ENCODE measurements at regions not wholly inside any gene's neighbourhood (a gene's known extent, or its start where the extent isn't known, plus 50 kb on each side); places are given as distances from the start of the nearest gene placed in this dataset.

DNA sequence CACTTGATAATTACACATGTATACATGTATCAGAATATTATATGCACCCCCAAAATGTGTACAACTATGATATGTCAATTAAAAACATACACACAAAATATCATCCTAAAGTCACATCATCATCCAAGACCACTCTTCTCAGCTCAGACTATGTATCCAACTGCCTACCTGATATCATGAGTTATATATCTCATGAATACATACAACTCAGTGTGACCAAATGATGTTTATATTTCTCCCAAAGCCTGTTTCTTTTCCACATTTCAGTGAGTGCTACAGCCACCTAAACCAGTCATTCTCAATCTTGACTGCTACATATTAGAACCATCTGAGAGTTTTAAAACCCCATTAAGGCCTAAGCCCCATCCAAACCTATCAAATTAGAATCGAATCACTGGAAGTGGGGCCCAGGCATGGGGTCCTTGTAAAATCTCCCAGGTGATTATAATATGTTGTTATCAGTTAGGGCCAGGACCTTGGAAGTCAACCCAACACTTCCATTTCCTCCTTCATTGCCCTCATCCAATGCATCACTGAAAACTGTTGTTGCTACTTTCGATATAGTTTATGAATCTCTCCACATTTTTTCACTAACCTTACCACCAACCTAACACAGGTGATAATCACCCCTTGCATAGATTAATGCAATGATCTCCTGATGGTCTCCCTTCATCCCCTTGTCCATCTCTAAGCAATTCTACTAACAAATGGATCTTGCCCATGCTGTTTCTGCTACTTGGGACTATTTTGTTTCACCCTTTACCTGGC lies 53.8 kb upstream of the ITGB8 start:
- DNase-seq (ENCODE audit: extremely low spot score): no peak
- ChIA-PET CTCF (no interaction called here), POLR2A (no interaction called here)
- TF ChIP-seq FOXA1 (IDR thresholded peaks at IDR 0.05) (no peak), FOXM1 (IDR thresholded peaks at IDR 0.05; ENCODE audit: borderline replicate concordance) (no peak), ARNT (IDR thresholded peaks at IDR 0.05) (no peak), TARDBP (IDR thresholded peaks at IDR 0.05) (no peak), LEF1 (IDR thresholded peaks at IDR 0.05; ENCODE audit: borderline replicate concordance) (no peak), L3MBTL2 (conservative IDR thresholded peaks at IDR 0.05) (no peak), NFRKB (IDR thresholded peaks at IDR 0.05) (no peak), SUZ12 (IDR thresholded peaks at IDR 0.05) (no peak), CTBP1 (IDR thresholded peaks at IDR 0.05; ENCODE audit: borderline replicate concordance) (no peak), FOXK2 (IDR thresholded peaks at IDR 0.05) (no peak), ZNF384 (IDR thresholded peaks at IDR 0.05) (no peak), HDGF (IDR thresholded peaks at IDR 0.05; ENCODE audit: borderline replicate concordance) (no peak), ELF4 (IDR thresholded peaks at IDR 0.05) (no peak), BHLHE40 (IDR thresholded peaks at IDR 0.05; ENCODE audit: borderline replicate concordance) (no peak), SP1 (IDR thresholded peaks at IDR 0.05) (no peak)
- TF ChIP-seq, protein P1, sequence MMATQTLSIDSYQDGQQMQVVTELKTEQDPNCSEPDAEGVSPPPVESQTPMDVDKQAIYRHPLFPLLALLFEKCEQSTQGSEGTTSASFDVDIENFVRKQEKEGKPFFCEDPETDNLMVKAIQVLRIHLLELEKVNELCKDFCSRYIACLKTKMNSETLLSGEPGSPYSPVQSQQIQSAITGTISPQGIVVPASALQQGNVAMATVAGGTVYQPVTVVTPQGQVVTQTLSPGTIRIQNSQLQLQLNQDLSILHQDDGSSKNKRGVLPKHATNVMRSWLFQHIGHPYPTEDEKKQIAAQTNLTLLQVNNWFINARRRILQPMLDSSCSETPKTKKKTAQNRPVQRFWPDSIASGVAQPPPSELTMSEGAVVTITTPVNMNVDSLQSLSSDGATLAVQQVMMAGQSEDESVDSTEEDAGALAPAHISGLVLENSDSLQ (IDR thresholded peaks at IDR 0.05): no peak

DNA sequence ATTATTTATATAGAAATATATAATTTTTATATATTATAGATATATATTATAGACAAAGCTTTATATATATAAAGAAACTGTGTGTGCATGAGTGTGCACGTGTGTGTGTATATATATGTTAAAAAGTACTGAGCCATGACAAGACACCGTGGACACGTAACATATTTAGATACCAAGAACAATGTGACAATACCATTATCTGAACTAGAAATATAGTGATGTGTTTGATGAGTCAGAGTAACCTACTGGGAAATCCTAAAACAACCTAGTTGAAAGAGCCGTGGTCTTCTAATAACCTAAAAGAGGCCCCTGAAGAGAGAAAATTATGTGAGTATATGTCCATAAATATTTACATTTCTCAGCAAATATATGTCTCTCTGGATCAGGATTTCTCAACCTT lies 50.7 kb upstream of the ITGB8 start:
- CTCF ChIA-PET: no interaction called here
- no peak for DNase-seq (ENCODE audit: extremely low spot score)
- POLR2A ChIA-PET: no interaction called here
- no peak for TF ChIP-seq BHLHE40 (IDR thresholded peaks at IDR 0.05; ENCODE audit: borderline replicate concordance)
- no peak for TF ChIP-seq ELF4 (IDR thresholded peaks at IDR 0.05)
- no peak for TF ChIP-seq TARDBP (IDR thresholded peaks at IDR 0.05)
- TF ChIP-seq L3MBTL2 (conservative IDR thresholded peaks at IDR 0.05): no peak
- TF ChIP-seq ZNF384 (IDR thresholded peaks at IDR 0.05): no peak
- no peak for TF ChIP-seq FOXK2 (IDR thresholded peaks at IDR 0.05)

DNA sequence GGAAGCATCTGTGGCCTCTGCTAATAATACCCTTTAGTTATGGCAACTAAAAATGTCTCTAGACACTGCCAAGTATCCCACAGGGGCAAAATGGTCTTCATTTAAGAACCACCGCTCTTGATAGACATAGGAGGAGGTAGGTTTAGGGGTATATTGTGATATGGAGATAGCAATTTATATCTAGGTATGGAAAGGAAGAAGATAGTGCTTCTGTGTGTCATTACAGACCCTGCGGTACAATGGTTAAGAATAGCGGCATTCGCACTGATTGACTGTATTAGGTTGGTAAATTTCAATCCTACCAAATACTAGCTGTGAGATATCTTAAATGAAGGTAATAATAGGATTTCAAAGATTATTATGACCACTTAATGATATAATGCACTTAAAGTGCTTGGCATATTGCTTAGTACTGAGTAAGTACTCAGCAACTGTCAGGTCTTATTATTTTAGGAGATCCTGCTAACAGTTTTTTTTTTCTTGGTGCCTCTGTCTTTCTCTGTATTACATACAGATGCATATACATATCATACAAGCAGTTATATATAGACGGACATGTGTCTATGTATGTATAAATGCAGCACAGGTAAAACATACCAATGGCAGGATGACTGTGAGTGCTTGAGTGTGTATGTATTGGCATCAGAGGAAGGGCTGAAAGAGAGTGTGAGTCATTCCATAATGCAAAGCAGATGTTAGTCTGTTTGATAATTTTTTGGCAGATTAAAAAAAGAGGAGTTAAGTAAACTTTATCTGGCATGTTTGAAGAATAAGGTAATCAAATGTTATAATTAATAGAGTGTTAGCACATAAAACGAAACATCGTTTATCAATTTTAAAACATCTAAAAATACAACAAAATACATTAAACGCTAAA lies 50.0 kb upstream of the ITGB8 start:
- TF ChIP-seq FOXA1 (IDR thresholded peaks at IDR 0.05) (no peak), SP1 (IDR thresholded peaks at IDR 0.05) (no peak), L3MBTL2 (conservative IDR thresholded peaks at IDR 0.05) (no peak), ARNT (IDR thresholded peaks at IDR 0.05) (no peak), NFRKB (IDR thresholded peaks at IDR 0.05) (no peak), LEF1 (IDR thresholded peaks at IDR 0.05; ENCODE audit: borderline replicate concordance) (no peak), ELF4 (IDR thresholded peaks at IDR 0.05) (no peak), SUZ12 (IDR thresholded peaks at IDR 0.05) (no peak), BHLHE40 (IDR thresholded peaks at IDR 0.05; ENCODE audit: borderline replicate concordance) (no peak), TARDBP (IDR thresholded peaks at IDR 0.05) (no peak), ZNF384 (IDR thresholded peaks at IDR 0.05) (no peak), HDGF (IDR thresholded peaks at IDR 0.05; ENCODE audit: borderline replicate concordance) (no peak), FOXM1 (IDR thresholded peaks at IDR 0.05; ENCODE audit: borderline replicate concordance) (no peak), CTBP1 (IDR thresholded peaks at IDR 0.05; ENCODE audit: borderline replicate concordance) (no peak), FOXK2 (IDR thresholded peaks at IDR 0.05) (no peak)
- TF ChIP-seq, protein P1 (IDR thresholded peaks at IDR 0.05): no peak
- ChIA-PET POLR2A (no interaction called here), CTCF (no interaction called here)
- DNase-seq (ENCODE audit: extremely low spot score): no peak
